ENCODE measurements at regions not wholly inside any gene's neighbourhood (a gene's known extent, or its start where the extent isn't known, plus 50 kb on each side); places are given as distances from the start of the nearest gene placed in this dataset.
"Not testable (repeated sequence)": the region's sequence is repeated elsewhere in the genome, so short reads cannot be mapped to it uniquely, and the experiment has no call there.

DNA sequence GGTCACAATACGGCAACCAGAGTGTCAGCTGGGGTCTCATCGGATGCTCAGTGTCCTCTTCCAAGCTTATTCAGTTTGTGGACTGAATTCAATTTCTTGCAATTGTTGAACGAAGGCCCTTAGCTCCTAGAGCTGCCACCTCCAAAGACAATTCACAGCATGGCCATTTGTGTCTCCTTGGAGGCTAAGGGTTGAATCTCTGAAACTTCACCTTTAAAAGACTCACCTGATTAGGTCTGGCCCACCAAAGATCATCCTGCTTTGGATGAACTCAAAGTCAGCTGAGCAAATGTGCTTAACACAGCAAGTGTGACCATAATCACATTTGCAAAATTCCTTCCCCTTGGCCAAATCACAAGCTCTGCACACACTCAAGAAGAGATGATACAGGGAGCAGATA lies 175.9 kb downstream of the OTOP1 start:
- TF ChIP-seq, protein P1, sequence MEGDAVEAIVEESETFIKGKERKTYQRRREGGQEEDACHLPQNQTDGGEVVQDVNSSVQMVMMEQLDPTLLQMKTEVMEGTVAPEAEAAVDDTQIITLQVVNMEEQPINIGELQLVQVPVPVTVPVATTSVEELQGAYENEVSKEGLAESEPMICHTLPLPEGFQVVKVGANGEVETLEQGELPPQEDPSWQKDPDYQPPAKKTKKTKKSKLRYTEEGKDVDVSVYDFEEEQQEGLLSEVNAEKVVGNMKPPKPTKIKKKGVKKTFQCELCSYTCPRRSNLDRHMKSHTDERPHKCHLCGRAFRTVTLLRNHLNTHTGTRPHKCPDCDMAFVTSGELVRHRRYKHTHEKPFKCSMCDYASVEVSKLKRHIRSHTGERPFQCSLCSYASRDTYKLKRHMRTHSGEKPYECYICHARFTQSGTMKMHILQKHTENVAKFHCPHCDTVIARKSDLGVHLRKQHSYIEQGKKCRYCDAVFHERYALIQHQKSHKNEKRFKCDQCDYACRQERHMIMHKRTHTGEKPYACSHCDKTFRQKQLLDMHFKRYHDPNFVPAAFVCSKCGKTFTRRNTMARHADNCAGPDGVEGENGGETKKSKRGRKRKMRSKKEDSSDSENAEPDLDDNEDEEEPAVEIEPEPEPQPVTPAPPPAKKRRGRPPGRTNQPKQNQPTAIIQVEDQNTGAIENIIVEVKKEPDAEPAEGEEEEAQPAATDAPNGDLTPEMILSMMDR (IDR thresholded peaks at IDR 0.05) = not testable (repeated sequence)
- not testable (repeated sequence) for TF ChIP-seq POLR2A (IDR thresholded peaks at IDR 0.05)
